Neural cell (in vitro differentiated cells): ENCODE measurements at regions not wholly inside any gene's neighbourhood (a gene's known extent, or its start where the extent isn't known, plus 50 kb on each side); places are given as distances from the start of the nearest gene placed in this dataset.

Experiments
- H2AFZ ChIP-seq: fragments of 200-600, 300-800 bp; sonication (generic), shearing (Covaris generic); 2 replicates; pipeline ENCODE4 v1.6.0; 2014; ENCODE audit warnings: low read depth, mild to moderate bottlenecking, antibody characterized with exemption, low read length, moderate library complexity
- H3F3A ChIP-seq: fragments of 200-600 bp; shearing (Covaris generic); 2 replicates; pipeline ENCODE4 v1.6.1; 2016; ENCODE audit warnings: mild to moderate bottlenecking, moderate library complexity, mixed read lengths, antibody characterized with exemption, low read length; ENCODE audit not compliant: insufficient read depth, poor library complexity, severe bottlenecking
- H3K27ac ChIP-seq: fragments of 200-600, 300-800 bp; sonication (generic), shearing (Covaris generic); 2 replicates; pipeline ENCODE4 v1.5.1; 2014; ENCODE audit warnings: mild to moderate bottlenecking, low read length, moderate library complexity
- H3K27me3 ChIP-seq: fragments of 300-800, 200-600 bp; sonication (generic), shearing (Covaris generic); 2 replicates; pipeline ENCODE4 v1.6.0; 2014; ENCODE audit warnings: mild to moderate bottlenecking, low read depth, low read length, moderate library complexity; ENCODE audit not compliant: insufficient read depth
- H3K36me3 ChIP-seq: fragments of 300-800, 200-600 bp; sonication (generic), shearing (Covaris generic); 2 replicates; pipeline ENCODE4 v1.5.1; 2014; ENCODE audit warnings: mild to moderate bottlenecking, antibody characterized with exemption, low read length, moderate library complexity; ENCODE audit not compliant: insufficient read depth
- H3K4me2 ChIP-seq: fragments of 300-800, 200-600 bp; sonication (generic), shearing (Covaris generic); 2 replicates; pipeline ENCODE4 v1.6.0; 2014; ENCODE audit warnings: mild to moderate bottlenecking, low read length
- H3K4me3 ChIP-seq: fragments of 300-800, 200-600 bp; sonication (generic), shearing (Covaris generic); 2 replicates; pipeline ENCODE4 v1.5.1; 2014; ENCODE audit warnings: mild to moderate bottlenecking, low read length, moderate library complexity
- H3K79me2 ChIP-seq: fragments of 200-600 bp; shearing (Covaris generic); replicated peaks from 2 replicates; pipeline ENCODE4 v1.6.0; 2014; ENCODE audit warnings: mild to moderate bottlenecking, low read length, moderate library complexity; ENCODE audit not compliant: insufficient read depth
- H3K9ac ChIP-seq: fragments of 300-800, 200-600 bp; sonication (generic), shearing (Covaris generic); 2 replicates; pipeline ENCODE4 v1.6.1; 2016; ENCODE audit warnings: mild to moderate bottlenecking, low read length, mixed read lengths
- H3K9me2 ChIP-seq: fragments of 200-600 bp; shearing (Covaris generic); 2 replicates; pipeline ENCODE4 v1.6.1; 2016; ENCODE audit warnings: mild to moderate bottlenecking, low read length, mixed read lengths; ENCODE audit not compliant: insufficient read depth
- H3K9me3 ChIP-seq: fragments of 200-600, 300-800 bp; sonication (generic), shearing (Covaris generic); 2 replicates; pipeline ENCODE4 v1.6.1; 2016; ENCODE audit warnings: mild to moderate bottlenecking, mixed run types, low read length, moderate library complexity, mixed read lengths
- H4K20me1 ChIP-seq: fragments of 200-600 bp; shearing (Covaris generic); 2 replicates; pipeline ENCODE4 v1.6.1; 2016; ENCODE audit warnings: mild to moderate bottlenecking, mixed run types; ENCODE audit not compliant: insufficient read depth
- CTCF ChIP-seq: fragments of 450-650 bp; IDR thresholded peaks from 2 replicates; pipeline ENCODE4 v1.5.1; 2014; ENCODE audit warnings: antibody characterized with exemption, mild to moderate bottlenecking, moderate library complexity; ENCODE audit not compliant: poor library complexity, severe bottlenecking
- EP300 ChIP-seq: fragments of 450-650 bp; conservative IDR thresholded peaks from 2 replicates; pipeline ENCODE4 v1.6.1; 2014; ENCODE audit warnings: antibody characterized with exemption, mild to moderate bottlenecking, moderate library complexity; ENCODE audit not compliant: poor library complexity, severe bottlenecking
- EZH2 ChIP-seq: fragments of 200-600, 300-800 bp; shearing (Covaris generic), sonication (generic); IDR thresholded peaks from 2 replicates; pipeline ENCODE4 v1.6.1; 2014; ENCODE audit warnings: antibody characterized with exemption, low read length, borderline replicate concordance, mild to moderate bottlenecking; ENCODE audit not compliant: insufficient read depth, poor library complexity, severe bottlenecking
- MXI1 ChIP-seq: fragments of 450-650 bp; conservative IDR thresholded peaks from 2 replicates; pipeline ENCODE4 v1.6.1; 2014; ENCODE audit warnings: antibody characterized with exemption, mild to moderate bottlenecking; ENCODE audit not compliant: poor library complexity, severe bottlenecking
- POLR2AphosphoS5 ChIP-seq: IDR thresholded peaks from 2 replicates; pipeline ENCODE4 v1.6.1; 2012
- RAD21 ChIP-seq: fragments of 450-650 bp; conservative IDR thresholded peaks from 2 replicates; pipeline ENCODE4 v1.6.1; 2014; ENCODE audit warnings: antibody characterized with exemption, mild to moderate bottlenecking, moderate library complexity
- REST ChIP-seq: IDR thresholded peaks from 2 replicates; pipeline ENCODE4 v1.6.1; 2012; ENCODE audit warnings: borderline replicate concordance
- SMC3 ChIP-seq: fragments of 450-650 bp; conservative IDR thresholded peaks from 2 replicates; pipeline ENCODE4 v1.6.1; 2014; ENCODE audit warnings: antibody characterized with exemption, mild to moderate bottlenecking, moderate library complexity; ENCODE audit not compliant: poor library complexity
- TAF1 ChIP-seq: IDR thresholded peaks from 2 replicates; pipeline ENCODE4 v1.6.1; 2012; ENCODE audit warnings: low read depth

GRCh38 chr5:174376056-174376455 is 330.6 kb downstream of the NSG2 start:
- H3K9ac ChIP-seq = no peak overlapping the region
- no peaks in the 10 kb centered on the region for H4K20me1 ChIP-seq
- H3K27me3 ChIP-seq = no peaks in the 10 kb centered on the region
- H3K79me2 ChIP-seq = no peaks in the 10 kb centered on the region
- no peaks in the 10 kb centered on the region for H3K9me3 ChIP-seq
- H3F3A ChIP-seq = no peaks in the 10 kb centered on the region
- TF ChIP-seq EZH2 (no peak), EP300 (no peak), TAF1 (no peak), RAD21 (no peak), MXI1 (no peak), REST (no peak), SMC3 (no peak), POLR2AphosphoS5 (no peak), CTCF (no peak)
- H3K9me2 ChIP-seq = no peaks in the 10 kb centered on the region
- H3K4me3 ChIP-seq = no peak overlapping the region
- no peak overlapping the region for H3K27ac ChIP-seq
- H3K4me2 ChIP-seq = no peak overlapping the region
- H2AFZ ChIP-seq = no peak overlapping the region
- no peaks in the 10 kb centered on the region for H3K36me3 ChIP-seq

GRCh38 chr5:174376726-174377373 is 331.3 kb downstream of the NSG2 start:
- Histone ChIP-seq H4K20me1 (no peaks in the 10 kb centered on the region), H2AFZ (no peak overlapping the region), H3K9me3 (no peaks in the 10 kb centered on the region), H3K79me2 (no peaks in the 10 kb centered on the region), H3K4me2 (no peak overlapping the region), H3F3A (no peaks in the 10 kb centered on the region), H3K9ac (no peak overlapping the region), H3K27me3 (no peaks in the 10 kb centered on the region), H3K36me3 (no peaks in the 10 kb centered on the region), H3K27ac (no peak overlapping the region), H3K9me2 (no peaks in the 10 kb centered on the region), H3K4me3 (no peak overlapping the region)
- TF ChIP-seq EZH2 (no peak), MXI1 (no peak), TAF1 (no peak), RAD21 (no peak), SMC3 (no peak), POLR2AphosphoS5 (no peak), REST (no peak), EP300 (no peak), CTCF (no peak)
